K562 (cell line): ENCODE measurements at regions not wholly inside any gene's neighbourhood (a gene's known extent, or its start where the extent isn't known, plus 50 kb on each side); places are given as distances from the start of the nearest gene placed in this dataset.

ENCODE experiments used
- ATAC-seq: fragments of 200-7000 bp; cut with Tn5 transposase; 3 replicates; pipeline ENCODE4 v1.9.1; 2020; ENCODE audit warnings: moderate library complexity
- BruUV-seq: library from RNA; stranded (reverse); fragments of 400-500 nt; replicated peaks from 2 replicates; lab custom pipeline; 2021; lab: Mats Ljungman, UMichigan
- CTCF ChIA-PET: fragments of 300-600 bp; formaldehyde crosslinking; extraction: SDS; loops from one replicate; lab custom pipeline; 2021; ENCODE audit warnings: low intra/inter-chr PET ratio; lab: Yijun Ruan, JAX
- POLR2A ChIA-PET: fragments of 300-600, 350-650 bp; sonication (Branson Sonifier 250); formaldehyde crosslinking; extraction: SDS; loops from one replicate; lab custom pipeline; 2021; ENCODE audit warnings: antibody characterized with exemption, inconsistent platforms; lab: Yijun Ruan, JAX
- DNase-seq, 4 experiments: peaks; one replicate each; pipeline versions ENCODE4 v3.0.0 to v3.0.0-alpha.2; 2011 to 2018; ENCODE audit warnings: low spot score in 3 of 4, mixed read lengths in 3 of 4; ENCODE audit errors: extremely low read depth in 1 of 4
- FAIRE-seq: peaks from 2 replicates; lab custom pipeline; 2011; peaks lifted over from hg19 to GRCh38; lab: Jason Lieb, UNC
- H2AFZ ChIP-seq: 2 replicates; pipeline ENCODE4 v1.6.0; 2011; ENCODE audit warnings: low read depth, low read length, control low read depth, inconsistent platforms
- H3K27ac ChIP-seq: fragments of 200-600 bp; 3 replicates; pipeline ENCODE4 v1.8.0; 2011; ENCODE audit warnings: low read depth, mild to moderate bottlenecking, control low read depth, inconsistent platforms, low read length, moderate library complexity, mixed read lengths; ENCODE audit errors: extremely low read depth
- H3K27me3 ChIP-seq, 2 experiments: fragments of 300-600 bp in 1 of 2; 2 replicates in 1 of 2; 3 replicates in 1 of 2; pipeline versions ENCODE4 v1.6.0 to v1.8.0; 2011; ENCODE audit warnings: inconsistent platforms in 2 of 2, low read length in 2 of 2, mild to moderate bottlenecking in 1 of 2, mixed read lengths in 1 of 2, moderate library complexity in 1 of 2; ENCODE audit not compliant: control insufficient read depth in 2 of 2, insufficient read depth in 2 of 2
- H3K36me3 ChIP-seq: fragments of 300-600 bp; 3 replicates; pipeline ENCODE4 v1.8.0; 2011; ENCODE audit warnings: mild to moderate bottlenecking, low read length, inconsistent platforms; ENCODE audit not compliant: control insufficient read depth, insufficient read depth
- H3K4me1 ChIP-seq, 2 experiments: fragments of 200-600 bp in 1 of 2; replicated peaks in 1 of 2; 2 replicates in 1 of 2; 3 replicates in 1 of 2; pipeline versions ENCODE4 v1.5.1 to v1.8.0; 2011; ENCODE audit warnings: inconsistent platforms in 2 of 2, low read length in 2 of 2, mild to moderate bottlenecking in 1 of 2, mixed read lengths in 1 of 2, moderate library complexity in 1 of 2; ENCODE audit not compliant: control insufficient read depth in 2 of 2, insufficient read depth in 2 of 2
- H3K4me2 ChIP-seq: 2 replicates; pipeline ENCODE4 v1.6.1; 2011; ENCODE audit warnings: low read length, control low read depth, inconsistent platforms, mixed read lengths; ENCODE audit not compliant: insufficient read depth
- H3K4me3 ChIP-seq: fragments of 200-600 bp; sonication (generic), shearing (Covaris generic); 2 replicates; pipeline ENCODE4 v1.5.1; 2016; ENCODE audit warnings: control low read depth, inconsistent platforms
- H3K79me2 ChIP-seq: fragments of 200-600 bp; 3 replicates; pipeline ENCODE4 v1.8.0; 2011; ENCODE audit warnings: low read length, inconsistent platforms; ENCODE audit not compliant: control insufficient read depth, insufficient read depth
- H3K9ac ChIP-seq, 2 experiments: 2 replicates each; pipeline versions ENCODE4 v1.6.0 to v1.6.1; 2011; ENCODE audit warnings: low read depth in 2 of 2, low read length in 2 of 2, control low read depth in 1 of 2, inconsistent platforms in 1 of 2, mild to moderate bottlenecking in 1 of 2, mixed read lengths in 1 of 2; ENCODE audit not compliant: insufficient read depth in 1 of 2
- H3K9me1 ChIP-seq: one replicate; pipeline ENCODE4 v1.6.0; 2011; ENCODE audit warnings: inconsistent platforms, mild to moderate bottlenecking, low read length, moderate library complexity; ENCODE audit not compliant: control insufficient read depth, insufficient read depth
- H3K9me3 ChIP-seq: replicated peaks from 2 replicates; pipeline ENCODE4 v1.5.1; 2011; ENCODE audit warnings: low read depth, low read length, inconsistent platforms; ENCODE audit not compliant: control insufficient read depth, insufficient read depth
- H4K20me1 ChIP-seq: replicated peaks from 2 replicates; pipeline ENCODE4 v1.6.1; 2011; ENCODE audit warnings: low read length, inconsistent platforms, mixed read lengths; ENCODE audit not compliant: control insufficient read depth, insufficient read depth
- CBFA2T2 ChIP-seq: fragments of 450-650 bp; conservative IDR thresholded peaks from 2 replicates; pipeline ENCODE4 v1.6.1; 2017; ENCODE audit warnings: mild to moderate bottlenecking
- FOXA3 ChIP-seq, 2 experiments: fragments of 450-650 bp in 1 of 2; sonication (generic) in 1 of 2; formaldehyde crosslinking; IDR thresholded peaks in 1 of 2; conservative IDR thresholded peaks in 1 of 2; 2 replicates each; pipeline versions ENCODE4 v1.4.0 to v1.8.0; 2020 to 2022; ENCODE audit warnings: mild to moderate bottlenecking in 2 of 2, missing genetic modification reagents in 1 of 2
- HIVEP1 ChIP-seq: fragments of 250-450 bp; sonication (Bioruptor Pico); IDR thresholded peaks from 2 replicates; pipeline ENCODE4 v1.4.0; 2020; ENCODE audit warnings: mild to moderate bottlenecking
- HNRNPLL ChIP-seq: fragments of 200-400 bp; formaldehyde crosslinking; IDR thresholded peaks from 2 replicates; pipeline ENCODE4 v1.6.1; 2017; ENCODE audit warnings: low read length, low read depth, mild to moderate bottlenecking; ENCODE audit not compliant: poor library complexity, severe bottlenecking
- MIER1 ChIP-seq: fragments of 450-650 bp; IDR thresholded peaks from 2 replicates; pipeline ENCODE4 v1.6.1; 2016; ENCODE audit warnings: antibody characterized with exemption, mild to moderate bottlenecking, low read depth
- POLR2G ChIP-seq: fragments of 200-400 bp; formaldehyde crosslinking; IDR thresholded peaks from 2 replicates; pipeline ENCODE4 v1.6.1; 2017; ENCODE audit warnings: low read depth, mild to moderate bottlenecking, antibody characterized with exemption, low read length, moderate library complexity
- POLR2H ChIP-seq: IDR thresholded peaks from 2 replicates; pipeline ENCODE4 v1.6.1; 2016; ENCODE audit warnings: missing genetic modification characterization, low read depth, mild to moderate bottlenecking, control low read depth, missing compliant biosample characterization, moderate library complexity
- TEAD4 ChIP-seq, 2 experiments: sonication (generic) in 1 of 2; formaldehyde crosslinking in 1 of 2; IDR thresholded peaks; 2 replicates each; pipeline versions ENCODE4 v1.6.1 to v1.8.0; 2012 to 2022; ENCODE audit warnings: borderline replicate concordance in 1 of 2, inconsistent platforms in 1 of 2, low read length in 1 of 2, mild to moderate bottlenecking in 1 of 2, missing genetic modification reagents in 1 of 2
- ZBTB49 ChIP-seq: sonication (generic); formaldehyde crosslinking; IDR thresholded peaks from 2 replicates; pipeline ENCODE4 v1.8.0; 2022; ENCODE audit warnings: missing genetic modification reagents, mild to moderate bottlenecking, borderline replicate concordance
- ZNF143 ChIP-seq: sonication (generic); formaldehyde crosslinking; IDR thresholded peaks from 2 replicates; pipeline ENCODE4 v1.9.0; 2022; ENCODE audit warnings: mild to moderate bottlenecking, missing genetic modification reagents
- ZNF282 ChIP-seq: sonication (generic); formaldehyde crosslinking; IDR thresholded peaks from 2 replicates; pipeline ENCODE4 v1.8.1; 2023; ENCODE audit warnings: missing genetic modification reagents
- ZNF324 ChIP-seq: fragments of 250-450 bp; sonication (Bioruptor Pico); IDR thresholded peaks from 2 replicates; pipeline ENCODE4 v1.4.0; 2020; ENCODE audit warnings: mild to moderate bottlenecking
- ZNF830 ChIP-seq: fragments of 250-450 bp; sonication (Bioruptor Pico); IDR thresholded peaks from 2 replicates; pipeline ENCODE4 v1.5.0; 2021; ENCODE audit warnings: mild to moderate bottlenecking
- WGBS: fragments of 100-300 bp; shearing (Covaris generic); methylation state at CpG from one replicate; pipeline ENCODE4 v1.1.6; 2016; ENCODE audit warnings: low coverage, mixed read lengths; ENCODE audit not compliant: insufficient coverage; ENCODE audit errors: missing lambda C conversion rate; 5-methylcytosine and 5-hydroxymethylcytosine counted together
- in situ Hi-C: fragments of 300-500 bp; cut with MboI; formaldehyde crosslinking; loops from 4 replicates; pipeline ENCODE4 v1.15.0; 2018; ENCODE audit warnings: inconsistent platforms, mixed read lengths
- intact Hi-C: fragments of 100-400 bp; cut with micrococcal nuclease; formaldehyde crosslinking; loops from 2 replicates; pipeline ENCODE4 v1.14.2; 2022

DNA sequence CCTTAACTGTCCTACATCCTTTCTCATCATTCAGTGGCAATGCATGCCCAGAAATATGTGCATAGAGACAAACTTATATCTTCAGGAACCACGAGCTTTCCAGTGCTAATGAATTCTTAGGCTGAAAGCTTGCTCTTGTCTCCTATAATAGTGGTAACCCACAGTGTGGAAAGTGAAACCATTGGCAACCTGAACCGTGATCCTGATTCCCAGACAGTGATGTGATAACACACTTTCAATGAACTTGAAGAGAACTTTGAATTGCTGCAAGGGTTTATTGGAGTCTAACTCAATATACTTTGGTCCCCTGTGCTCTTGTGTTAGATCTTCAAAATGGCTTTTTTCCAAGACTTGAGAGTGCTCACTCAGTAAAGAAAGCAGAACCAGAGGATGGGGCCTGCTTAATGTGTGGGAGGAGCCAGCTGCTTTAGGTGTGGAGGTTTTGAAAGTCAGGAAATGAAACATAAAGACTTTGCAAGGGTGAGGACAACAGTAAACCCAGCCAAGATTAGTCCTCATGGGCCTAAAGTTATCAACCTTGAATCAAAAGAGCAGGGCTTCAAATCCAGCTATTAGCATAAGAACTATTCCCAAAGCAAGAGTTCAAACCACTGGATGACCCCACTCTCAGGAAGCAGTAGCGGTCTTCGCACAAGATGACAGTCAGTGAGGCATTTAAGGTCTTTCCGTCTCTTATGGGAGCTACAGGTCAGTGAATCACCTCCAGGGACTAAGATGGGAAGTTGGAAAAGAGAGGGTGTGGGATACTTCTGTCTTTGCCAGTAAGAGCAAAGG, 332.4 kb upstream of the NRP1 start:
- H3K9me1 ChIP-seq, result no peaks in the 10 kb centered on the region
- CTCF ChIA-PET, result no interaction called here
- no peak overlapping the region for H3K27ac ChIP-seq
- FAIRE-seq (no peak), DNase-seq (no peak), ATAC-seq (no peak)
- intact Hi-C loops (no loop called here), in situ Hi-C loops (no loop called here)
- H3K79me2 ChIP-seq, result no peaks in the 10 kb centered on the region
- H4K20me1 ChIP-seq, result no peaks in the 10 kb centered on the region
- H3K9ac ChIP-seq, result no peak overlapping the region
- no peaks in the 10 kb centered on the region for H3K4me1 ChIP-seq
- TF ChIP-seq ZNF830 (CRISPR knock-in tag) (no peak), HNRNPLL (no peak), CBFA2T2 (no peak), ZNF282 (CRISPR knock-in tag) (no peak), ZBTB49 (CRISPR knock-in tag) (no peak), ZNF324 (no peak), POLR2G (no peak), ZNF143 (CRISPR knock-in tag) (no peak), HIVEP1 (no peak), TEAD4 (IDR thresholded peaks at IDR 0.05; ENCODE audit: low read length) (no peak), TEAD4 (CRISPR knock-in tag; IDR thresholded peaks at IDR 0.05; ENCODE audit: borderline replicate concordance) (no peak), FOXA3 (CRISPR knock-in tag; conservative IDR thresholded peaks at IDR 0.05 in 1 of 2, IDR thresholded peaks at IDR 0.05 in 1 of 2) (no peak), POLR2H (tag) (no peak), MIER1 (no peak)
- no peak overlapping the region for H3K4me2 ChIP-seq
- no peaks in the 10 kb centered on the region for H3K27me3 ChIP-seq
- no peak overlapping the region for H3K4me3 ChIP-seq
- BruUV-seq, result no TSS peak
- WGBS, result 0% methylated on average over 5 of the region's 5 CpGs
- H3K9me3 ChIP-seq, result no peaks in the 10 kb centered on the region
- no peaks in the 10 kb centered on the region for H3K36me3 ChIP-seq
- POLR2A ChIA-PET, result interaction anchor here (0.6 kb wide), 1 partner anchor 129 kb away, joined by 3 read pairs; no protein-coding TSS in a partner anchor
- no peak overlapping the region for H2AFZ ChIP-seq
